HG02678 (cell line): ENCODE measurements at regions not wholly inside any gene's neighbourhood (a gene's known extent, or its start where the extent isn't known, plus 50 kb on each side); places are given as distances from the start of the nearest gene placed in this dataset.
A peak's percentile ranks its signal among the peaks of the same experiment; 100 is the strongest.
"Not testable (repeated sequence)": the region's sequence is repeated elsewhere in the genome, so short reads cannot be mapped to it uniquely, and the experiment has no call there.

ENCODE experiments used
- ATAC-seq: cut with Tn5 transposase; IDR thresholded peaks from one replicate; pipeline ENCODE4 v1.9.1; 2021; ENCODE audit warnings: mild to moderate bottlenecking, moderate library complexity; ENCODE audit not compliant: unreplicated experiment

DNA sequence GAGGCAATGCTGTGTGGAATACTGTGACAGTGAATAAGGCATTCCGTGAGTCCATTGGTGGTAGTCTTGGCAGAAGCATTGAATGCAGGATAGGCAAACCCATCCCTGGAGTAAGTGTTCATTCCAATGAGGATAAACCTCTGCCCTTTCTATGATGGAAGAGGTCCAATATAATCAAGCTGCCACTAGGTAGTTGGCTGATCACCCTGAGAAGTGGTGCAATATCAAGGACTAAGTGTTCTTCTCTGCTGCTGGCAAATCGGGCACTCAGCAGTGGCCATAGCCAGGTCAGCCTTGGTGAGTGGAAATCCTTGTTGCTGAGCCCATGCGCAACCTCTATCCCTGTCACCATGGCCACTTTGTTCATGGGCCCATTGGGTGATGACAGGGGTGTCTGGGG is 70.1 kb downstream of the FBXO4 start:
- ATAC-seq = no peak

DNA sequence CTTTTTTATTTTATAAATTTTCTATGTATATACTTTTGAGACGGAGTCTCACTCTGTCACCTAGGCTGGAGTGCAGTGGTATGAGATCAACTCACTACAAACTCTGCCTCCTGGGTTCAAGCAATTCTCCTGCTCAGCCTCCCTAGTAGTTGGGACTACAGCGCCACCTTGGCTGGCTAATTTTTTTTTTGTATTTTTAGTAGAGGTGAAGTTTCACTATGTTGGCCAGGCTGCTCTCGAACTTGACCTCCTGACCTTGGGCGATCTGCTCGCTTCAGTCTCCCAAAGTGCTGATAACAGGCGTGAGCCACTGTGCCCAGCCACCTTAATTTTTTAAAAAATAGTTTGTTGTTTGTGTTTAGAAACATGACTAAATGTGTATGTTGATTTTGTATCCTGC is 76.6 kb downstream of the FBXO4 start:
- ATAC-seq = no peak

DNA sequence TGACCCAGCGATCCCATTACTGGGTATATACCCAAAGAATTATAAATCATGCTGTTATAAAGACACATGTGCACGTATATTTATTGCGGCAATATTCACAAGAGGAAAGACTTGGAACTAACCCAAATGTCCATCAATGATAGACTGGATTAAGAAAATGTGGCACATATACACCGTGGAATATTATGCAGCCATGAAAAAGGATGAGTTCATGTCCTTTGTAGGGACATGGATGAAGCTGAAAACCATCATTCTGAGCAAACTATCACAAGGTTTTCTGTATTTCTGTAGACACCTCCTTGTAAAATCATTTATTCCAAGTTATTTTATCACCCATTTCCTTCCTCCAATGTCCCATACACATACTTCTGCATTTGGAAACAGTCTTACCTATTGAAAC is 78.8 kb downstream of the FBXO4 start:
- ATAC-seq = not testable (repeated sequence)

DNA sequence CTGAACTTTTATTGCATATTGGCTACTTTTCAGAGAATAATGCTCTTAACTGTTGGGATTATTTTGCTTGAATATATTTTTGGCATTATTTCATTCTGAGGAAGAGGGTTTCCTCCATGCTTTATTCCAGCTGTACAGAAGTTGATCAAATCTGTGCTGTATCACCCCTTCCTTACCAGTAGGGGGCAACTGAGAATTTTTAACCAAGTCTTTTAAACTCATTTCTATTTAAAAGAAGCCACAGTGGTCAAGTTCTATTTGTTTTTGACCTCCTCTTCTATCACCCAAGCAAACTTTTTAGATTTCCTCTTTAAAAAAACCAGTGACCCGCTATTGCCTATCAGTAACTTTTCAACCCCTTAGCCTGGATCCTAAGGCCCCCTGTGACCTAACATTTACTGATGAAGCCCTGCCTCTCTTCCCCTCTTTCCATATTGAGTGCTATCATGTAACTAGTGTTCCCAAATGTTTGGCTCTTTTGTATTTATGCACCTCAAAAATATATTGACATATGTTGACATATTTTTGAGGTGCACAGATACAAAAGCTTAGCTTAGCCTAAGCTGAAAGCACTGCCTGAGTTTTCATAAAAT is 80.6 kb downstream of the FBXO4 start:
- peak; percentile 69 for ATAC-seq

DNA sequence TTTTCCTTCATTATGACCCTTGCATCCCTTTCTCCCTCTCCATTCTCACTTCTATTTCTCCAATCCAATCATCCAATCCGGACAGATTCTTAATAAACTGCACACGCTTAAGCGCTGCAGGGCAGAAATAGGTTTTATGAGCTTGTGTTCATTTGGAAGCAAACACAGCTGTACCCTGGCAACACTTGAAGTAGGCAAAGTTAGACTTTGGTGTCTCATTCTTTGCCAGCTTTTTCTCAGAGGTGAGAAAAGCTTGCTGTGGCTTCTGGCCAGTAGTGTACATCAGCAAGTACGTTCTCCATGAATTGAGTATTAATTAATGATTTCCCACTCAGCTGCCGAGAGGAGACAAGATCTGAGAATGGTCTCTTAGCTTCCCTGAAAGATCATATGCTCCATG is 88.5 kb downstream of the FBXO4 start:
- no peak for ATAC-seq

DNA sequence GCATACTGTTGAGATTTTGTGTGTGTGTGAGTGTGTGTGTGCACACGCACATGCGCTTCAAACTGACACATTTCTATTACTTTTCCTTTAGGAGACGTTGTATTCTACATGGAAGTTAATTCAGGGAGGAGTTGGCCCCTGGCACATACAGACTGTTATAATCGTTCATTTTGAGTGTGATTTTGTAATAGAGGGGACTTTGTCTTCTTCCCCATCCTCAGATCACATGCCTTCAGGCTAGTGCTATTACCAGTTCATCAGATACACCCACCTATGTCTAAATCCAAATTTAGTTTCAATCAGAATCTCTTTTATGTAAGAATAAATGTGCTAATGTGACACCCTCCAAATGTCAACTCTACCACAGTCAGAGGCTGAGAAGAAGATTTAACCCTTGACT is 90.2 kb downstream of the FBXO4 start:
- ATAC-seq = no peak

DNA sequence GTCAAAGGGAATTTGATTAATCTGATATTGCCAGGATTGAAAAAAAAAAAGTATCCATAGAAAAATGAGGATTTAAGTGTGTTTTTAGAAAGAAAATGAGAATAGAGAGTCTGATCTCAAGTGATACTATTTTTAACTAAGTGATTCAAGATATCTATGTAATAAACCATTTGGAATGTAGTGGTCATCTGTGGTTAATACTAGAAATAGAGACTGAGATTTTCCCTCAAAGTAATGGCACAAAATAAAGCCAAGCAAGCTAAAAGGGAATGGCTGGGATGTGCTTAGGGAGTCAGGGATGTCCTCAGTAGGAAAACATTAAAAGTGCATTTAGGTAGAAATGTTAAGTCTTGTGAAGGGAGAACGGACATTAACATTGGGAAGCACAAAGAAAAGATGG is 90.6 kb downstream of the FBXO4 start:
- no peak for ATAC-seq

DNA sequence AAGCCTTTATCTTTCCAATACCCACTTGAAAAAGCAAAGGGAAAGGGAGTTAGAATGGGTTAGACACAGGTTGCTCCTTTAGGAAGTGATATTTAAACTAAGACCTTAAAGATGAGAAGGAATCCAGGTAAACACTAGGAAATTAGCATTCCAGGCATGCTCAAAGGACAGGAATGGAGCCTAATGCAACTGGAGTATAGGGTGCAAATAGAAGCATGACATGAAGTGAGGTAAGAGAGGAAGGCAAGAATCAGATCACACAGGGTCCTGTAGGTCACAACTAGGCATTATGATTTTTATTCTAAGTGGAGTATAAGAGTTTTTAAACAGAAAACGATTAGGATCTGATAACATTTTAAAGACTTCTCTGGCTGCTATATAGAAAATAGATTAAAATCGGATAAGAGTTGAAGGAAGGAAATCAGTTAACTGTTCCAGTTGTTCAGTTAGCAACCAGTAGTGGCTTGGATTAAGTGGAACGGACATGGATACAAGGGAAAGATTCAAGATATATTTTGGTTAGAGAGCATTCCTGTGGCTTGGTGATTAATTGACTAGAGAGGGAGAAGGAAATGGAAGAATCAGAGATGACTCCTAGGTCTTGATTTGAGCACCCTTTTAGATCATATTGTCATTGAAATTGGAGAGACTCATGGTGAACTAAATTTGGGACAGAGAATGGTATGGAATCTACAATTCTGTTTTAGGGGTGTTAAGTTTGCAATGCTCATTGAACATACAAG is 95.9 kb downstream of the FBXO4 start:
- no peak for ATAC-seq

DNA sequence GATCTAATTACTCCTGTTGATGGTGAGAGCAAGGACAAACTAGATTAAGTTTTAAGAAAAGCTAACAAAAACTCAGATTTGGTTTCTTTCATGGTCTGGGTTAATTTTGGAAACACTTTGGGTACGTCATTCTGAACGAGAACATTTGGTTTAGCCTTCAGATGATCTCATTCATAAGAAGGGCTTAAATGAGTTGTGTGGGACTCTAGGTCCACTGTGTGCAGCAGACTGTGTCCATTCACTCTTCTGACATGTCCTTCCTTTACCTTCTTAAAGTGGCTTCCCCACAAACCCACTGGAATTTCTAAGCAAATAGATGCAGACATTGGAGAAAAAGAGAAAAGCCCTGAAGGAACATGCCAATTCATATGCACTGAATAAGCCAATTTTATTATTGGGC is 96.8 kb downstream of the FBXO4 start:
- no peak for ATAC-seq

DNA sequence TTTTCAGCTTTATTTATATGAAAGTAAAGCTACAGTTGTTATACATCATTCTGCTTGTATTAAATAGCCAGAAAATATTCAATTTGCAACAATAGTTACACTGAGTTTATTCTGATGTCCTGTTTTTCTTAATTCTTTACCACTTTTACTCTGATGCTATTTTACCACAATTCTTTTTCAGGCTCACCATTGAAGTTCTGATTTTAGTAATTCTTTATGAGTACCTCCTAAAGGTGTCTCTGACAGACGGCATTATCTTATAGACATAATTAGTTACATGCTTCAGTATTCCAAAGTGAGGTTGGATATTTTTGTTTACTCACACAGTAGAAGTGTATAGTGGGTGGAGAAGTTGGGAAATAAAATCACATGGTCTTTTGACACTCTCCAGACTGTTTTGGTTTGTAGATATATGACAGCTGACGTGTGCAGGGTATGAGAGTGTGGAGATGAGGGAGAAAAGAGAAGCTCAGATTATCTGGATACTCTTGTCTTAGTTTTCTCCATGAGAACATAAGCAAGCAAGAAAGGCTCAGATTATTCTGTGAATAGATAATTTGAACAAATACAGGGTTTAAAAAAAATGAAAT is 97.4 kb downstream of the FBXO4 start:
- no peak for ATAC-seq

DNA sequence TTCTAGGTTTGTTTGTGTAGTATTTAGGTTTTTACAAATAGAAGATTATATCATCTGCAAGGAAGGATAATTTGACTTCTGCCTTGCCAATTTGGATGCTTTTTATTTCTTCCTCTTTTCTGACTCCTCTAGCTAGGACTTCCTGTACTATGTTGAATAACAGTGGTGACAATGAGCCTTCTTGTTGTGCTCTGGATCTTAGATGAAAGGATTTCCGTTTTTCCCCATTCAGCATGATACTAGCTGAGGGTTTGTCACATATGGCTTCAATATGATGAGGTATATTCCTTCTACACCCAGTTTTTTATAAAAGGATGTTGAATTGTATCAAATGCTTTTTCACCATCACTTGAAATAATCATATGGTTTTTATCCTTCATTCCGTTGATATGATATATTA is 101.4 kb downstream of the FBXO4 start:
- no peak for ATAC-seq

DNA sequence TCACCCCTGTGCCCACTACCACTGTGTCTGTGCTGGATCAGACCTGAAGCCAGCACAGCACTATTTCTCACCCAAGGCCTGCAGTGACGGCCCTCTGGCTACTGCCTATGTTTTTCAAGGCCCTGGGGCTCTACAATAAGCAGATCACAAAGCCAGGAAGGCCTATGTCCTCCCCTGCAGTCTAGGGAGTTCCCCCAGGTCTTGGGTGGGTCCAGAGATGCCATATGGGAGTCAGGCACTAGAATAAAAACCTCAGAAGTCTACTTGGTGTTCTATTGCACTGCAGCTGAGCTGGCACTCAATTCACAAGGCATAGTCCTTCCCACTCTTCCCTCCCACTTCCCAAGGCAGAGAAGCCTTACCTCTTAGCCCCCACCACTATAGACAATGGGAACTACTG is 107.1 kb downstream of the FBXO4 start:
- no peak for ATAC-seq

DNA sequence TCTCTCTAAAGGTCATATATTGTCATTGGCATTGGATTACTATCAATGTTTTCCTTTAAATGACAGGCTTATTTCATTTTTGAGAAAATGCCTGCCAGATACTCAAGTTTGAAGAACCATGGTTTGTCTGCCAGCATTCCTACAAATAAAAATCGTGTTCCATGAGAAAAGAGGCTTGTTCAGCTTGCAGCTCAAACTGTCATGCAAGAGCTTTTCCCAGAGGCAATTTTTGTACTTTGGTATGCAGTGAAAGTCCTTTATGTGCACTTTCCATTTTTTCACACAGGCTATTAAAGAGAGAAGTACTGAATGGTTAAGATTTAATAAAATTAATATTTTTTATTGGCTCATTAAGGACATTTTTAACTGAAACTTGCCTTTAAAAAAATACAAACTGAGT is 110.4 kb downstream of the FBXO4 start:
- no peak for ATAC-seq

DNA sequence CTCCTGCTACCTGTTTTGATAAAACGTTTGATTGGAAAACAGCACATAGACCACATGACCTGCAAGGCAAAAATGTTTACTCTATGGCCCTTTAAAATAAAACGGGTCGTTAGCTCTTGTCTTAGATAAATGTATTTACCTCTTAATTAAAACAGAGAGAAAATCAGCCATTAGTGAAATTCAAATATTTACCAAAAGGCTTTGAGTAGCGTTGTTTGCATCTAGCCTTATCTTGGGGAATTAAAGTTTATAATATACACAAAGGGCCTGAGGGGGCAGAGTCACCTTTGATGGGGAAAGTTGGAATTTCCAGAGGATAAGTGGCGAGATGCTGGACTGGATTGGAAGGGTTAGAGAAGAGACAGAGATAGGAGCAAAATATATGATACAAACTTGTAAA is 111.3 kb downstream of the FBXO4 start:
- no peak for ATAC-seq

DNA sequence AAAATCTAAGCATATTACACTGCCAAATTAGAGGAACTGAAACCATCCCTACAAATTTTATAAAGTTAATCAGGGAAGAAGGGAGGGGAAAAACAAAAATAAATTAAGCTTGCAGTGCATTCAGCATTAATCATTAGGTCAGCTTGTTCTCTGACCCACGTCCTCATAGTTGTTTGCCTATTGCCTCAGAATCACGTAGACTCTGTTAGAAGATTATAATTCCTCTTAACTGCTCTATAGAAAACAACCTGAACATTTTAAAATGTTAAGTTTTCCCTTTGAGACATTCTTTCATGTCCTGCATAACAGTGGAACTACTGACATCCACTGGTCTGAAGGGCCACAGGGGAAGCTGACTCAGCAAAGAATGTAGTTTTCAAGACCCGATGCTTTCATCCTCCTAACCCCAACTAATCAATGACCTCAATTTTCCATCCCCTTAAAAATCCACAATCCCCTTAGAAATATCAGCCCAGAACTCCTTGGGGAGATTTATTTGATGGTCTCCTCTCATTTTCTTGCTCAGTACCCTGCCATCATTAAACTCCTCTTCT is 112.4 kb downstream of the FBXO4 start:
- ATAC-seq = no peak

DNA sequence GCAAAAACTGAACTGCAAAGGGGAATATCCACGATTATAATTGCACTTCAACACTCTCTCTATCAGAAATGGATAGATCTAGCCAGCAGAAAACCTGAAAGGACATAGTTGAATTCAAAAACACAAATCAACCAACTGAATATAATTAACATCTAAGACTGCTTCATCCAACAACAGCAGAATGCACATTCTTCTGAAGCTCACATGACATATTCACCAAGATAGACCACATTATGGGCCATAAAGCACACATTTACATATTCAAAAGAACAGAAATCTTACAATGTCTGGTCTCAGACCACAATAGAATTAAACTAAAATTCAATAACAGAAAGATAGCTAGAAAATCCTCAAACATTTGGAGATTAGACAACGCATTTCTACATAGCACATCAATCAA is 118.3 kb downstream of the FBXO4 start:
- ATAC-seq = no peak

DNA sequence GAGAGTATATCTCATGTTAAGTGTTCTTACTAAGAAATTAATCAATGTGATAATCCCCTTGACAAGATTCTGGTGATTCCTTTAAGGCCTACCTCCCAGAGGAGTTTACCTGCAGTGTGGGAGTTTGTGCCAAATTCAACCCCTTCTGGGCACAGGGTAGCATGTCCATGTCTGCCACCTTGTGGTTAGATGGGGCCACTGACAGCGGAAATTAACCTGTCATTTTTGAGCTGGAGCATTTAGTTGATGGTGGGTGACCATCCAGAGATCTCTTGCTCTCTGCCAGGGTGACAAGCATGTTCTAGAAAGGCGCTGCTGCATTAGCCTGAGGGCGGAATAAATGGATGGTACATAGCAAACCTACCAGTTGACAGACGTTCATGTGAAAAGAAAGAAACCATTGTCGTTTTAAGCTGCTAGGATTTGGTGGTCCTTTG is 132.2 kb downstream of the FBXO4 start:
- peak; percentile 95 for ATAC-seq

DNA sequence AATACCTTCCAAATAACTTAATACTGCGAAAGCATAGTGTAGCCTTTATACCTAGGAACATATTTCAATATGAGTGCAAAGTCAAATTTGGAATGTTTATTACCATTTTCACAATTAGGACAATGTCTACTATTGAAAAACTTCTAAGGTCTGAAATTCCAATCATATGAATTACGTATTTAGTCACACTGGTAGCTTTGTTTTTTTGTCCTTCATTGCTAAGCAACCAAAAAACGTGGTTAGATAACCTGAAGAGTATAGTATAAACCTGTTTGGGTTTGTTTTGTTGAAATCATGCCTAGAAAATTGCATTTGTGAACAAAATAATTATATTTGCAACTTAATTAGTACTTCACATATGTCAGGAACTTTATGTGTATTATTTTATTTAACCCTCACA is 134.2 kb downstream of the FBXO4 start:
- no peak for ATAC-seq

DNA sequence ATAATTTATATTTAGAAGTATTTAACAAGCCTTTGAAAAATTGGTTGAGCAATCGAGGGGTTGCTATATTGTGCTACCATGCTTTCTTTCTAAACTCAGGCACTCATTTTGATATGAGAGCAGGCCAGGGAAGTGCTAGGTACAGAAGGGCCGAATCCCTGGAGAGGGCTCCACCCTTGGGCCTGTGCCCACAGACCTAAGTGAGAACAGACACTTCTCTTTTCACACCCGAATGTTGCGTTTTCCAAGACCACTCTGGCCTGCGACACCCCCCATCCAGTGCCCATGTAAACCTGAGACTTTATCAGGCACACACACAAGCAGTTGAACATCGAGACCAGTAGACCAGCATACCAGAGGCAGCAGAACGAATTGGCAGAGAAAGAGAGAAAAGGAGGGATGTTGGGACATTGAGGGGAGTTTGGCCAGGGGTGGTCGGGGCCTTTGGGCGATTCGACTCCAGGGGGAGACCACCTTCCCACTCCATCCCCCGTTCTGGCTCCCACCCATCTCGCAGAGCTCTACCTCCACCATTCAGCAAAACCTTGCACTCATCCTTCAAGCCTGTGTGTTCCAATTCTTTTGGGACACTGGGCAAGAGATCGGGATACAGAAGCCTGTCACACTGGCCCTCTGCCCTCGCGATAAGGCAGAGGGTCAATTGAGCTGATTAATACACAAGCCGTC is 134.8 kb downstream of the FBXO4 start:
- no peak for ATAC-seq

DNA sequence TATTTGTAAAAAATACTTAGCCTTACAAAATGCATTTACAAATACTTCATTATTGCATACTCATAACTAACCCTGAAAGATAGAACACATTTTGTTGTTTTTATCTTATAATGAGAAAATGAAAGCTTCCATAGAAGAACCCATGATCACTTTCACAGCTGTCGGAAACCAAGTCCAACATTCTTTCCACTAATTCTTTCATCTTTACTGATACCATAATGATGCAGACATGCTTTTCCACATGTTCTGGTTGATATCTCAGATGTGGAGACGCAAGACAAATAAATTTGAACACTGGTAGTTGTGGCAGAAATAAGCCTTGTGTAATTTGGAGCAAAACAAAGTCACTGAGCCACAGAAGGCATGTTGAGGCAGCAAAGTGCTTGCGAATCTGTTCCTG is 136.0 kb downstream of the FBXO4 start:
- ATAC-seq = no peak

DNA sequence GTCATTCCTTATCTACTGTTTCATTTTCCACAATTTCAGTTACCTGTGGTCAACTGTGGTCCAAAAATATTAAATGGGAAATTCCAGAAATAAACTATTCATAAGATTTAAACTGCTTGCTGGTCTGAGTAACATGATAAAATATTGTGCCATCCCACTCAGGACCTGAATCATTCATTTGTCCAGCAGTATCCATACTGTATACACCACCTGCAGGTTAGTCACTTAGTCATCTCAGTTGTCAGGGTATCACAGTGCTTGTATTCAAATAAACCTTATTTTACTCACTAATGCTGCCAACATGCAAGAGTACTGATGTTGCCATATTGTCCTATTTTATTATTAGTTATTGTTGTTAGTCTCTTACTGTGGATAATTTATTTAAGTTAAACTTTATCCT is 139.7 kb downstream of the FBXO4 start:
- ATAC-seq = no peak

DNA sequence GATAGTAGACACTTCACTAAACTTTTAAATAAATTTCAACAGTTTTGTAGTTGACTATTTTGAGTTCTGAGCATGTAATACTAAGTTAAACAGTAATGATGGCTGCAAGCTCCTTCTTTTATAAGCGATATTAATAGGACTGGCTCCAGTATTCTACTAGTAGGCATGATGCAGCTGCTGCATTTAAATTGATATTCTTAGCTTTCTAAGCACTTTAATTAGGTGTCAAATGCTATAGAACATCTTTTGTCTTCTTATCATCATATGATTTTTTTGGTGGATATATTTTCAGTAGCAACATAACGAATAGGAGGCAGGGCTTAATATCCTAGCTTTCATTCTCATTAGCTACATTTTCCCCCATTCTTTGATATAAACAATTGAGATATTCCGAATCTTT is 141.1 kb downstream of the FBXO4 start:
- no peak for ATAC-seq
